ENCODE measurements at regions not wholly inside any gene's neighbourhood (a gene's known extent, or its start where the extent isn't known, plus 50 kb on each side); places are given as distances from the start of the nearest gene placed in this dataset.

- no peak for TF ChIP-seq POLR2AphosphoS5 (IDR thresholded peaks at IDR 0.05; ENCODE audit: low read depth)
- no peak for TF ChIP-seq CTCF (IDR thresholded peaks at IDR 0.05; ENCODE audit: insufficient read depth, low read length)
- TF ChIP-seq GABPA (IDR thresholded peaks at IDR 0.05; ENCODE audit: low read depth) = no peak
These were observed 813.5 kb upstream of the SLIT2 start for GRCh38 chr4:19438233-19438632.

All from HL-60 (cell line).